Transverse colon (tissue), 4 donors: ENCODE measurements at regions not wholly inside any gene's neighbourhood (a gene's known extent, or its start where the extent isn't known, plus 50 kb on each side); places are given as distances from the start of the nearest gene placed in this dataset.

Experiments
- DNase-seq: peaks from one replicate; pipeline ENCODE4 v3.0.0-alpha.2; 2019
- H3K27ac ChIP-seq, 4 donors: fragments of 200-600 bp; sonication (generic); 2 replicates each; pipeline ENCODE4 v1.5.1; 2016 to 2018; ENCODE audit warnings: inconsistent platforms in 4 of 4
- H3K27me3 ChIP-seq: fragments of 200-600 bp; sonication (generic); 2 replicates; pipeline ENCODE4 v1.5.1; 2017; ENCODE audit warnings: inconsistent platforms
- H3K36me3 ChIP-seq, 4 donors: fragments of 200-600 bp; sonication (generic); 2 replicates each; pipeline ENCODE4 v1.5.1; 2017 to 2019; ENCODE audit warnings: inconsistent platforms in 4 of 4
- H3K4me1 ChIP-seq, 4 donors: fragments of 200-600 bp; sonication (generic); 2 replicates each; pipeline ENCODE4 v1.5.1; 2017 to 2020; ENCODE audit warnings: inconsistent platforms in 4 of 4
- H3K4me3 ChIP-seq, 4 donors: fragments of 200-600 bp; sonication (generic); 1 replicate in 1 of 4; 2 replicates in 3 of 4; pipeline versions ENCODE4 v1.5.1 to v1.6.1; 2017 to 2019; ENCODE audit warnings: inconsistent platforms in 4 of 4
- H3K9me3 ChIP-seq, 2 donors: fragments of 200-600 bp; sonication (generic); 2 replicates each; pipeline ENCODE4 v1.5.1; 2017 to 2019; ENCODE audit warnings: inconsistent platforms in 2 of 2
- EP300 ChIP-seq: sonication (generic); formaldehyde crosslinking; IDR thresholded peaks from one replicate; pipeline ENCODE4 v1.6.1; 2017; ENCODE audit warnings: antibody characterized with exemption, low read depth
- POLR2A ChIP-seq: fragments of 450-650 bp; IDR thresholded peaks from one replicate; pipeline ENCODE4 v1.6.1; 2016; ENCODE audit warnings: antibody characterized with exemption, mild to moderate bottlenecking, moderate library complexity
- POLR2AphosphoS5 ChIP-seq, 3 donors: sonication (generic); formaldehyde crosslinking; IDR thresholded peaks; one replicate each; pipeline ENCODE4 v1.6.1; 2016; ENCODE audit warnings: antibody characterized with exemption in 3 of 3
- WGBS, 2 donors: methylation state at CpG; one replicate each; pipeline ENCODE4 v1.1.5; 2018; ENCODE audit warnings: low coverage in 1 of 2; 5-methylcytosine and 5-hydroxymethylcytosine counted together
- in situ Hi-C, 4 donors: fragments of 200-750 bp; cut with MboI; loops; one replicate each; pipeline versions ENCODE4 v1.15.0 to v1.15.1; 2017; ENCODE audit warnings: low sequenced_read_pairs in 3 of 4, low pct_ligation_motif_present in 1 of 4, low pct_unique_long_range_greater_than_20kb in 1 of 4
- intact Hi-C: fragments of 100-400 bp; cut with DNase I; formaldehyde crosslinking; loops from one replicate; pipeline ENCODE4 v1.15.1; 2023; ENCODE audit warnings: low total_unique reads
- TF ChIP-seq, protein P1 (sequence below), 5 experiments: fragments of 200-600 bp in 3 of 5; fragments of 450-650 bp in 2 of 5; sonication (generic) in 3 of 5; IDR thresholded peaks; 1 replicate in 2 of 5; 2 replicates in 3 of 5; pipeline ENCODE4 v1.5.1; 2016 to 2017; ENCODE audit warnings: antibody characterized with exemption in 5 of 5, inconsistent platforms in 3 of 5, mild to moderate bottlenecking in 2 of 5, moderate library complexity in 1 of 5

DNA sequence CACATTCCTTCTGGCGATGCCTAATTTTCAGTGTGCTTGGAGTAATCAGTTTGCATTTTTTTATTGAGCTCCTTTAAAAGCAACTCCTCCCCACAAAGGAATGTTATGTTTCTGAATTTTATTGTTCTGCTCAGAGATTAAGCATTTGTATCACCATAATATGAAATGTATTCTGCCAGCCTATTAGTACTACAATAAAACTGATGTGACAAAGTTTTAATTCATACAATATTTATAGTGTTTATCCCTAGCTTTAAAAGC lies 236.9 kb upstream of the ASCC3 start:
- no peak overlapping the region for H3K4me3 ChIP-seq
- no peak overlapping the region for H3K27ac ChIP-seq
- H3K4me1 ChIP-seq = peaks cover 0 to 15% (median 4%) of the 10 kb centered on the region in 4 donors
- intact Hi-C loops = no loop called here
- no peaks in the 10 kb centered on the region for H3K36me3 ChIP-seq
- DNase-seq = no peak
- no peaks in the 10 kb centered on the region for H3K27me3 ChIP-seq
- in situ Hi-C loops = no loop called here
- TF ChIP-seq, protein P1, sequence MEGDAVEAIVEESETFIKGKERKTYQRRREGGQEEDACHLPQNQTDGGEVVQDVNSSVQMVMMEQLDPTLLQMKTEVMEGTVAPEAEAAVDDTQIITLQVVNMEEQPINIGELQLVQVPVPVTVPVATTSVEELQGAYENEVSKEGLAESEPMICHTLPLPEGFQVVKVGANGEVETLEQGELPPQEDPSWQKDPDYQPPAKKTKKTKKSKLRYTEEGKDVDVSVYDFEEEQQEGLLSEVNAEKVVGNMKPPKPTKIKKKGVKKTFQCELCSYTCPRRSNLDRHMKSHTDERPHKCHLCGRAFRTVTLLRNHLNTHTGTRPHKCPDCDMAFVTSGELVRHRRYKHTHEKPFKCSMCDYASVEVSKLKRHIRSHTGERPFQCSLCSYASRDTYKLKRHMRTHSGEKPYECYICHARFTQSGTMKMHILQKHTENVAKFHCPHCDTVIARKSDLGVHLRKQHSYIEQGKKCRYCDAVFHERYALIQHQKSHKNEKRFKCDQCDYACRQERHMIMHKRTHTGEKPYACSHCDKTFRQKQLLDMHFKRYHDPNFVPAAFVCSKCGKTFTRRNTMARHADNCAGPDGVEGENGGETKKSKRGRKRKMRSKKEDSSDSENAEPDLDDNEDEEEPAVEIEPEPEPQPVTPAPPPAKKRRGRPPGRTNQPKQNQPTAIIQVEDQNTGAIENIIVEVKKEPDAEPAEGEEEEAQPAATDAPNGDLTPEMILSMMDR (IDR thresholded peaks at IDR 0.05) = no peak
- TF ChIP-seq EP300 (no peak), POLR2A (no peak), POLR2AphosphoS5 (IDR thresholded peaks at IDR 0.05) (no peak)
- H3K9me3 ChIP-seq = no peaks in the 10 kb centered on the region
- 28% methylated on average over 1 of the region's 1 CpG; no CpG with 5 or more reads in 1 of the 2 donors for WGBS, 2 donors

DNA sequence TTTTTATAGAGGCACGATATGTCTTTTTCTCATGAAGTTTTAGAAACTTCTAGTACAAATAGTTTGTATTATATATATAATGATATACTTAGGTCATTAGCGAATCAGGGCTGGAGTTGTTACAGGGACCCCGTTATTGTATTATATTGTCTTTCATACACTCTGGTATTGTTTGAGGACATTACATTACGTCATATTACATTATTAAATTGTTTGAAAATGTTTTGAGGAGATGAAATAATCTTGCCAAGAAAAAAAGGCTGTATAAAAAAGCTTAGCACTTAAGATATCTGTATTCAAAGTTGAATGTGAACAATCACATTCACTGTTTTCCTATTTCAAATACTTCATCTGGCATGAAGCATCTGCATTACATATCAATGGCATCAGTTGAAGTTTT lies 239.6 kb upstream of the ASCC3 start:
- in situ Hi-C loops (no loop called here), intact Hi-C loops (no loop called here)
- no peak for DNase-seq
- Histone ChIP-seq H3K27me3 (no peaks in the 10 kb centered on the region), H3K27ac (no peak overlapping the region), H3K4me3 (no peak overlapping the region), H3K36me3 (no peaks in the 10 kb centered on the region), H3K9me3 (no peaks in the 10 kb centered on the region), H3K4me1 (peaks cover 0 to 15% (median 4%) of the 10 kb centered on the region in 4 donors)
- TF ChIP-seq POLR2AphosphoS5 (IDR thresholded peaks at IDR 0.05) (no peak), POLR2A (no peak)
- 77 to 79% methylated on average over 4 of the region's 4 CpGs for WGBS, 2 donors

DNA sequence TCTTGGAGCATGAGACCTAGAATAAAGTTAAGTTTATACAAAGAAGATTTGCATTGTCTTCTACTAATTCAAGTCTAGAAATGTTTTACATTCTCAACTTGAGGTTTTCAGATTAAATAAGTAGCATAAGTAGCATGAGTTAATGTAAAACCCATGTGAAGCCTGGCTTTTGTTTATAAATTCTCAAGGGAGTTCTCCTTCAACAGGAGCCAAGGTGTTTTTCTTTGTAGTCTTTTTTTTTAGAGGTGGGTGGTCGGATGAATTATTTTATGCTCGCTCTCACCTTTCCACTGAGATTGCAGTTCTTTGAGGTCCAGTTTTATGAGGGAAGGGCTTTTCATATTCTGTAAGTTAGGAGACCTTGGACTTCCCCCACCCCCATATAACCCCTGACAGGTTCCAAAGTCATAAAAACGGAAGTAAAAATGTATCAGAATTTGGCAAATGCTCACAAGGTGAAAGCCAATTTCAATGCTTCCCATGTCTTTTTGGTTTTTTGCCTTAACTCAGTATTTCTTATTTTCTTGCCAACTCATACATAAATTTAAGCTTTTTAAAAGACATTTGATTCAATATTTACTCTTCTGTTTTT lies 244.3 kb upstream of the ASCC3 start:
- Histone ChIP-seq H3K4me3 (no peak overlapping the region), H3K4me1 (no peaks in the 10 kb centered on the region), H3K9me3 (no peaks in the 10 kb centered on the region), H3K27ac (no peak overlapping the region), H3K27me3 (no peaks in the 10 kb centered on the region), H3K36me3 (no peaks in the 10 kb centered on the region)
- no peak for DNase-seq
- TF ChIP-seq POLR2AphosphoS5 (IDR thresholded peaks at IDR 0.05) (no peak), POLR2A (no peak), EP300 (no peak)
- TF ChIP-seq, protein P1 (IDR thresholded peaks at IDR 0.05) = no peak
- intact Hi-C loops = no loop called here
- WGBS, 2 donors = 53 to 74% methylated on average over 3 of the region's 3 CpGs
- in situ Hi-C loops = no loop called here

DNA sequence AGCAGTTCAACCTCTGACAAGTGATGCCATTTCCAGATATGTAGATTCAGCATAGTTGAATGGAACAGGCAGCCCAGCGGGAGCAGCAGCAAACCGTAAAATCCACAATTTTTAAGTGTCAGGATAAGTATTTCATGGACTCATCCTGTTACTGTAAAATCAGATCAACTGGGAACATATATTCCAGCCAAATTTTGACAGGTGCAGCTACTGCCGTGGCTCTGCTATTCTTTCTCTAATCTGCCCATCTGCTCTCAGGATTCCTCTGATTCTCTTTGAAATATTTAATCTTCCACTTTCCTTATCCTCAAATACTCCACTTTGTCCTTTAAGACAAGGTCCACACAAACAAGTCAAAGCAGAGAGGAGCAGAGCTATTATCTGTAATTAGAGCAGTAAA lies 245.4 kb upstream of the ASCC3 start:
- intact Hi-C loops (no loop called here), in situ Hi-C loops (no loop called here)
- Histone ChIP-seq H3K27ac (no peak overlapping the region), H3K4me1 (no peaks in the 10 kb centered on the region), H3K36me3 (no peaks in the 10 kb centered on the region), H3K4me3 (no peak overlapping the region), H3K27me3 (no peaks in the 10 kb centered on the region), H3K9me3 (no peaks in the 10 kb centered on the region)
- WGBS, 2 donors = 84 to 86% methylated on average over 1 to 3 of the region's 3 CpGs
- DNase-seq = no peak
- TF ChIP-seq POLR2AphosphoS5 (IDR thresholded peaks at IDR 0.05) (no peak), POLR2A (no peak), EP300 (no peak)
- TF ChIP-seq, protein P1 (IDR thresholded peaks at IDR 0.05) = no peak

DNA sequence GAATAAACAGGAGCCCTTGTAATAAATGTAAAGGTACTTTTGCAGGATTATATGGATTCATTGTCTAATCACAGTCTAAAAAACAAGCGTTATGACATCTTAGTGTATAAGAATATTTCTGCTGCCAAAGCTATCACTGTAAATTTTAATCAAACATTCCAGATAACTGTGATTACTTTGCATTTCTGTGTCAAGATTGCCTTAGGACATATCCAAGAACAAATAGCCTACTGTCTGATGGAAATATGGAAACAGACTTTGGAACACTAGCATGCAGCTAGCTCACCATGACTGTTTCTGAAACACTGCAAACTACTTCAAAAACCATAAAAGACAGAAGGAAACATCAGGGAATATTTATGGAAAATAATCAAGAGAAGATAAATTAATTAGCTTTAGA lies 248.7 kb upstream of the ASCC3 start:
- 18 to 55% methylated on average over 1 of the region's 1 CpG for whole genome bisulfite sequencing, 2 donors
- Histone ChIP-seq H3K27me3 (no peaks in the 10 kb centered on the region), H3K27ac (no peak overlapping the region), H3K9me3 (no peaks in the 10 kb centered on the region), H3K4me1 (no peaks in the 10 kb centered on the region), H3K4me3 (no peak overlapping the region), H3K36me3 (no peaks in the 10 kb centered on the region)
- no peak for DNase-seq
- no peak for TF ChIP-seq POLR2AphosphoS5 (IDR thresholded peaks at IDR 0.05)
- TF ChIP-seq EP300 = no peak
- no peak for TF ChIP-seq POLR2A
- TF ChIP-seq, protein P1 (IDR thresholded peaks at IDR 0.05) = no peak
- intact Hi-C loops = no loop called here
- in situ Hi-C loops = no loop called here
